K562 (cell line): ENCODE measurements at regions not wholly inside any gene's neighbourhood (a gene's known extent, or its start where the extent isn't known, plus 50 kb on each side); places are given as distances from the start of the nearest gene placed in this dataset.

Source experiments
- ATAC-seq: fragments of 200-7000 bp; cut with Tn5 transposase; 3 replicates; pipeline ENCODE4 v1.9.1; 2020; ENCODE audit warnings: moderate library complexity
- BruUV-seq: library from RNA; stranded (reverse); fragments of 400-500 nt; replicated peaks from 2 replicates; lab custom pipeline; 2021; lab: Mats Ljungman, UMichigan
- CTCF ChIA-PET: fragments of 300-600 bp; formaldehyde crosslinking; extraction: SDS; loops from one replicate; lab custom pipeline; 2021; ENCODE audit warnings: low intra/inter-chr PET ratio; lab: Yijun Ruan, JAX
- POLR2A ChIA-PET: fragments of 300-600, 350-650 bp; sonication (Branson Sonifier 250); formaldehyde crosslinking; extraction: SDS; loops from one replicate; lab custom pipeline; 2021; ENCODE audit warnings: antibody characterized with exemption, inconsistent platforms; lab: Yijun Ruan, JAX
- DNase-seq, 4 experiments: peaks; one replicate each; pipeline versions ENCODE4 v3.0.0 to v3.0.0-alpha.2; 2011 to 2018; ENCODE audit warnings: low spot score in 3 of 4, mixed read lengths in 3 of 4; ENCODE audit errors: extremely low read depth in 1 of 4
- FAIRE-seq: peaks from 2 replicates; lab custom pipeline; 2011; peaks lifted over from hg19 to GRCh38; lab: Jason Lieb, UNC
- H2AFZ ChIP-seq: 2 replicates; pipeline ENCODE4 v1.6.0; 2011; ENCODE audit warnings: low read depth, low read length, control low read depth, inconsistent platforms
- H3K27ac ChIP-seq: fragments of 200-600 bp; 3 replicates; pipeline ENCODE4 v1.8.0; 2011; ENCODE audit warnings: low read depth, mild to moderate bottlenecking, control low read depth, inconsistent platforms, low read length, moderate library complexity, mixed read lengths; ENCODE audit errors: extremely low read depth
- H3K27me3 ChIP-seq, 2 experiments: fragments of 300-600 bp in 1 of 2; 2 replicates in 1 of 2; 3 replicates in 1 of 2; pipeline versions ENCODE4 v1.6.0 to v1.8.0; 2011; ENCODE audit warnings: inconsistent platforms in 2 of 2, low read length in 2 of 2, mild to moderate bottlenecking in 1 of 2, mixed read lengths in 1 of 2, moderate library complexity in 1 of 2; ENCODE audit not compliant: control insufficient read depth in 2 of 2, insufficient read depth in 2 of 2
- H3K36me3 ChIP-seq: fragments of 300-600 bp; 3 replicates; pipeline ENCODE4 v1.8.0; 2011; ENCODE audit warnings: mild to moderate bottlenecking, low read length, inconsistent platforms; ENCODE audit not compliant: control insufficient read depth, insufficient read depth
- H3K4me1 ChIP-seq, 2 experiments: fragments of 200-600 bp in 1 of 2; replicated peaks in 1 of 2; 2 replicates in 1 of 2; 3 replicates in 1 of 2; pipeline versions ENCODE4 v1.5.1 to v1.8.0; 2011; ENCODE audit warnings: inconsistent platforms in 2 of 2, low read length in 2 of 2, mild to moderate bottlenecking in 1 of 2, mixed read lengths in 1 of 2, moderate library complexity in 1 of 2; ENCODE audit not compliant: control insufficient read depth in 2 of 2, insufficient read depth in 2 of 2
- H3K4me2 ChIP-seq: 2 replicates; pipeline ENCODE4 v1.6.1; 2011; ENCODE audit warnings: low read length, control low read depth, inconsistent platforms, mixed read lengths; ENCODE audit not compliant: insufficient read depth
- H3K4me3 ChIP-seq: fragments of 200-600 bp; sonication (generic), shearing (Covaris generic); 2 replicates; pipeline ENCODE4 v1.5.1; 2016; ENCODE audit warnings: control low read depth, inconsistent platforms
- H3K79me2 ChIP-seq: fragments of 200-600 bp; 3 replicates; pipeline ENCODE4 v1.8.0; 2011; ENCODE audit warnings: low read length, inconsistent platforms; ENCODE audit not compliant: control insufficient read depth, insufficient read depth
- H3K9ac ChIP-seq, 2 experiments: 2 replicates each; pipeline versions ENCODE4 v1.6.0 to v1.6.1; 2011; ENCODE audit warnings: low read depth in 2 of 2, low read length in 2 of 2, control low read depth in 1 of 2, inconsistent platforms in 1 of 2, mild to moderate bottlenecking in 1 of 2, mixed read lengths in 1 of 2; ENCODE audit not compliant: insufficient read depth in 1 of 2
- H3K9me1 ChIP-seq: one replicate; pipeline ENCODE4 v1.6.0; 2011; ENCODE audit warnings: inconsistent platforms, mild to moderate bottlenecking, low read length, moderate library complexity; ENCODE audit not compliant: control insufficient read depth, insufficient read depth
- H3K9me3 ChIP-seq: replicated peaks from 2 replicates; pipeline ENCODE4 v1.5.1; 2011; ENCODE audit warnings: low read depth, low read length, inconsistent platforms; ENCODE audit not compliant: control insufficient read depth, insufficient read depth
- H4K20me1 ChIP-seq: replicated peaks from 2 replicates; pipeline ENCODE4 v1.6.1; 2011; ENCODE audit warnings: low read length, inconsistent platforms, mixed read lengths; ENCODE audit not compliant: control insufficient read depth, insufficient read depth
- CUX1 ChIP-seq: fragments of 200-800 bp; sonication (Bioruptor generic); IDR thresholded peaks from 2 replicates; pipeline ENCODE4 v1.6.1; 2016; ENCODE audit warnings: missing genetic modification characterization, missing compliant biosample characterization
- EP300 ChIP-seq: IDR thresholded peaks from 2 replicates; pipeline ENCODE4 v1.6.1; 2012; ENCODE audit warnings: low read length, improper control_type of control experiment
- IRF9 ChIP-seq: fragments of 450-650 bp; IDR thresholded peaks from 2 replicates; pipeline ENCODE4 v1.6.1; 2016; ENCODE audit warnings: missing biosample characterization, missing genetic modification characterization
- MIER1 ChIP-seq: fragments of 450-650 bp; IDR thresholded peaks from 2 replicates; pipeline ENCODE4 v1.6.1; 2016; ENCODE audit warnings: antibody characterized with exemption, mild to moderate bottlenecking, low read depth
- MITF ChIP-seq: IDR thresholded peaks from 2 replicates; pipeline ENCODE4 v1.6.1; 2014; ENCODE audit warnings: antibody characterized with exemption
- NONO ChIP-seq, 2 experiments: fragments of 200-400 bp in 1 of 2; fragments of 450-650 bp in 1 of 2; formaldehyde crosslinking in 1 of 2; IDR thresholded peaks; 2 replicates each; pipeline ENCODE4 v1.6.1; 2017; ENCODE audit warnings: low read depth in 2 of 2, mild to moderate bottlenecking in 2 of 2, moderate library complexity in 2 of 2, low read length in 1 of 2
- NR2F6 ChIP-seq: fragments of 450-650 bp; formaldehyde crosslinking; IDR thresholded peaks from 2 replicates; pipeline ENCODE4 v1.4.0; 2020; ENCODE audit warnings: mild to moderate bottlenecking
- POLR2H ChIP-seq: IDR thresholded peaks from 2 replicates; pipeline ENCODE4 v1.6.1; 2016; ENCODE audit warnings: missing genetic modification characterization, low read depth, mild to moderate bottlenecking, control low read depth, missing compliant biosample characterization, moderate library complexity
- SPI1 ChIP-seq: IDR thresholded peaks from 2 replicates; pipeline ENCODE4 v1.6.1; 2011; ENCODE audit warnings: low read depth, low read length, control low read depth, borderline replicate concordance
- TEAD4 ChIP-seq, 2 experiments: sonication (generic) in 1 of 2; formaldehyde crosslinking in 1 of 2; IDR thresholded peaks; 2 replicates each; pipeline versions ENCODE4 v1.6.1 to v1.8.0; 2012 to 2022; ENCODE audit warnings: borderline replicate concordance in 1 of 2, inconsistent platforms in 1 of 2, low read length in 1 of 2, mild to moderate bottlenecking in 1 of 2, missing genetic modification reagents in 1 of 2
- THAP7 ChIP-seq: fragments of 250-450 bp; sonication (Bioruptor Pico); IDR thresholded peaks from 2 replicates; pipeline ENCODE4 v1.5.0; 2021
- ZBTB49 ChIP-seq: sonication (generic); formaldehyde crosslinking; IDR thresholded peaks from 2 replicates; pipeline ENCODE4 v1.8.0; 2022; ENCODE audit warnings: missing genetic modification reagents, mild to moderate bottlenecking, borderline replicate concordance
- WGBS: fragments of 100-300 bp; shearing (Covaris generic); methylation state at CpG from one replicate; pipeline ENCODE4 v1.1.6; 2016; ENCODE audit warnings: low coverage, mixed read lengths; ENCODE audit not compliant: insufficient coverage; ENCODE audit errors: missing lambda C conversion rate; 5-methylcytosine and 5-hydroxymethylcytosine counted together
- in situ Hi-C: fragments of 300-500 bp; cut with MboI; formaldehyde crosslinking; loops from 4 replicates; pipeline ENCODE4 v1.15.0; 2018; ENCODE audit warnings: inconsistent platforms, mixed read lengths
- intact Hi-C: fragments of 100-400 bp; cut with micrococcal nuclease; formaldehyde crosslinking; loops from 2 replicates; pipeline ENCODE4 v1.14.2; 2022

- no peak overlapping the region for H2AFZ ChIP-seq
- H3K27me3 ChIP-seq, result no peaks in the 10 kb centered on the region
- CTCF ChIA-PET, result no interaction called here
- no peak overlapping the region for H3K4me3 ChIP-seq
- H3K27ac ChIP-seq, result no peak overlapping the region
- in situ Hi-C loops (no loop called here), intact Hi-C loops (no loop called here)
- H4K20me1 ChIP-seq, result no peaks in the 10 kb centered on the region
- no peak for FAIRE-seq
- POLR2A ChIA-PET, result no interaction called here
- no peaks in the 10 kb centered on the region for H3K79me2 ChIP-seq
- WGBS, result 0% methylated on average over 8 of the region's 8 CpGs
- DNase-seq, result no peak
- no peaks in the 10 kb centered on the region for H3K9me1 ChIP-seq
- no peak overlapping the region for H3K4me2 ChIP-seq
- no TSS peak for BruUV-seq
- H3K9me3 ChIP-seq, result no peaks in the 10 kb centered on the region
- no peak overlapping the region for H3K9ac ChIP-seq
- H3K4me1 ChIP-seq, result no peaks in the 10 kb centered on the region
- ATAC-seq, result no peak
- H3K36me3 ChIP-seq, result no peaks in the 10 kb centered on the region
- TF ChIP-seq MIER1 (no peak), SPI1 (no peak), EP300 (no peak), POLR2H (tag) (no peak), THAP7 (CRISPR knock-in tag) (no peak), CUX1 (CRISPR knock-in tag) (no peak), NONO (IDR thresholded peaks at IDR 0.05; ENCODE audit: low read depth in 2 of 2, low read length in 1 of 2) (no peak), ZBTB49 (CRISPR knock-in tag) (no peak), IRF9 (tag) (no peak), TEAD4 (IDR thresholded peaks at IDR 0.05; ENCODE audit: low read length) (no peak), TEAD4 (CRISPR knock-in tag; IDR thresholded peaks at IDR 0.05; ENCODE audit: borderline replicate concordance) (no peak), MITF (no peak), NR2F6 (CRISPR knock-in tag) (no peak)
Measured at GRCh38 chr13:57832187-57832586, 200.6 kb downstream of the PCDH17 start.
